ENCODE measurements at regions not wholly inside any gene's neighbourhood (a gene's known extent, or its start where the extent isn't known, plus 50 kb on each side); places are given as distances from the start of the nearest gene placed in this dataset.

DNA sequence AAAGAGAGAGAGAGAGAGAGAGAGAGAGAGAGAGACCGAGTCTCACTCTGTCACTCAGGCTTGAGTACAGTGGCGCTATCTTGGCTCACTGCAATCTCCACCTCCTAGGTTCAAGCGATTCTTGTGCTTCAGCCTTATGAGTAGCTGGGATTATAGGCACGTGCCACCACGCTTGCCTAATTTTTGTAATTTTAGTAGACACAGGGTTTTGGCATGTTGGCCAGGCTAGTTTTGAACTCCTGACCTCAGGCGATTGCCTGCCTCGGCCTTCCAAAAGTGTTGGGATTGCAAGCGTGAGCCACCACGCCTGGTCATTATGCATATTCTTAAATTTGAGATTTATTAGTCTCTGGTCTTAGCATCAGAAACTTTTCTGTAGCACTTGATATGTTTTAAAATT lies 317.9 kb upstream of the ATP2B1 start:
- Histone ChIP-seq H3K23me2 (ENCODE audit: insufficient read length, low read depth, low read length, poor library complexity, severe bottlenecking) (no peaks in the 10 kb centered on the region), H3K14ac (ENCODE audit: insufficient read depth, low read length) (no peak overlapping the region), H4K8ac (replicated peaks; ENCODE audit: insufficient read length, low read depth, low read length) (no peak overlapping the region), H3K56ac (ENCODE audit: insufficient read length, low read depth, low read length) (no peak overlapping the region), H4K20me1 (ENCODE audit: control insufficient read depth, insufficient read depth, insufficient read length) (no peaks in the 10 kb centered on the region), H3K4me1 (ENCODE audit: insufficient read depth, low read length) (no peaks in the 10 kb centered on the region), H3K79me2 (ENCODE audit: insufficient read depth, low read length) (no peaks in the 10 kb centered on the region), H3K79me1 (ENCODE audit: insufficient read depth, low read depth, low read length, poor library complexity, severe bottlenecking) (no peaks in the 10 kb centered on the region), H4K91ac (ENCODE audit: insufficient read length, low read depth, low read length) (no peak overlapping the region), H3K4ac (ENCODE audit: low read depth, low read length) (no peak overlapping the region), H3K18ac (ENCODE audit: insufficient read length, low read depth, low read length) (no peak overlapping the region), H3K9me3 (ENCODE audit: control insufficient read depth, low read depth, low read length) (no peaks in the 10 kb centered on the region), H2BK120ac (ENCODE audit: low read depth, low read length, poor library complexity, severe bottlenecking) (no peak overlapping the region), H3K23ac (ENCODE audit: insufficient read length, low read depth, low read length) (no peak overlapping the region), H3K27me3 (ENCODE audit: insufficient read depth, low read length) (no peaks in the 10 kb centered on the region), H4K5ac (ENCODE audit: insufficient read length, low read depth, low read length) (no peak overlapping the region), H2AK5ac (ENCODE audit: insufficient read length, low read length) (no peak overlapping the region), H2BK20ac (ENCODE audit: low read depth, low read length, poor library complexity, severe bottlenecking) (no peak overlapping the region), H2BK5ac (ENCODE audit: insufficient read length, low read length) (no peak overlapping the region), H2AFZ (ENCODE audit: low read length) (no peak overlapping the region), H2BK15ac (ENCODE audit: low read depth, low read length) (no peak overlapping the region), H2BK12ac (ENCODE audit: insufficient read length, low read depth, low read length) (no peak overlapping the region), H3K27ac (ENCODE audit: insufficient read length, low read depth, low read length) (no peak overlapping the region), H3K9ac (ENCODE audit: extremely low read depth, insufficient read length, low read length) (no peak overlapping the region), H3K4me2 (ENCODE audit: insufficient read depth, insufficient read length, low read length) (no peak overlapping the region), H3T11ph (ENCODE audit: low read length) (no peak overlapping the region)
- no peak for DNase-seq
- no peaks in the 10 kb centered on the region for H3K9me3 Mint-ChIP-seq
- H3K27me3 Mint-ChIP-seq (ENCODE audit: low read depth): no peaks in the 10 kb centered on the region
- TF ChIP-seq, protein P1, sequence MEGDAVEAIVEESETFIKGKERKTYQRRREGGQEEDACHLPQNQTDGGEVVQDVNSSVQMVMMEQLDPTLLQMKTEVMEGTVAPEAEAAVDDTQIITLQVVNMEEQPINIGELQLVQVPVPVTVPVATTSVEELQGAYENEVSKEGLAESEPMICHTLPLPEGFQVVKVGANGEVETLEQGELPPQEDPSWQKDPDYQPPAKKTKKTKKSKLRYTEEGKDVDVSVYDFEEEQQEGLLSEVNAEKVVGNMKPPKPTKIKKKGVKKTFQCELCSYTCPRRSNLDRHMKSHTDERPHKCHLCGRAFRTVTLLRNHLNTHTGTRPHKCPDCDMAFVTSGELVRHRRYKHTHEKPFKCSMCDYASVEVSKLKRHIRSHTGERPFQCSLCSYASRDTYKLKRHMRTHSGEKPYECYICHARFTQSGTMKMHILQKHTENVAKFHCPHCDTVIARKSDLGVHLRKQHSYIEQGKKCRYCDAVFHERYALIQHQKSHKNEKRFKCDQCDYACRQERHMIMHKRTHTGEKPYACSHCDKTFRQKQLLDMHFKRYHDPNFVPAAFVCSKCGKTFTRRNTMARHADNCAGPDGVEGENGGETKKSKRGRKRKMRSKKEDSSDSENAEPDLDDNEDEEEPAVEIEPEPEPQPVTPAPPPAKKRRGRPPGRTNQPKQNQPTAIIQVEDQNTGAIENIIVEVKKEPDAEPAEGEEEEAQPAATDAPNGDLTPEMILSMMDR (conservative IDR thresholded peaks at IDR 0.05): no peak
- WGBS (ENCODE audit: extremely low coverage, insufficient read length, low lambda C conversion rate): no CpG with 5 or more reads among the region's 9 CpGs
- H3K4me1 Mint-ChIP-seq: no peaks in the 10 kb centered on the region
- no peaks in the 10 kb centered on the region for H3K36me3 Mint-ChIP-seq (ENCODE audit: insufficient read depth in 1 of 3, low read depth in 3 of 3)
- no peak overlapping the region for H3K27ac Mint-ChIP-seq
- no peak overlapping the region for H3K4me3 Mint-ChIP-seq

Measured in H9 (cell line).